Caki2 (cell line): ENCODE measurements at regions not wholly inside any gene's neighbourhood (a gene's known extent, or its start where the extent isn't known, plus 50 kb on each side); places are given as distances from the start of the nearest gene placed in this dataset.

Experiments used
- DNase-seq: peaks from one replicate; pipeline ENCODE4 v3.0.0-alpha.2; 2015; ENCODE audit warnings: low read depth
- in situ Hi-C: cut with HindIII; loops from 2 replicates; pipeline ENCODE4 v1.10.0; 2016; ENCODE audit warnings: low sequenced_read_pairs, low pct_unique_long_range_greater_than_20kb, mixed read lengths

DNA sequence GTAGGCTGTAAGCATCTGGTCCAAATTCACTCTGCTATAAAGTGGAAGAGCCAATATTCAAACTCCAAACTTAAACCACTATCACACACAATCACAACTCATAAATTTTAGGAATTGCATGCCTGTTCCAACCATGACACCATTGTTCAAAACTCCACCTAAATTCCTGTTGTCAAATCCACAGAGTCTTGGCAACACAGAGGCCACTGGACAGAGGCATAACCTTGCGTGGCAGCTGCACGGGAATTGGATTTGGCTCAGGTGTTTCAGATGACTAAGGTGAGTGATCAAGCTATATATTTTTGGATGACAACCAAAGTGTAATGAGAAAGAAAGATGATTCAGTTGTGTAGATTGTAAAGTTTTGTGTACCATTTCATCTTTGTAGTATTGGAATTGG lies 422.7 kb upstream of the TNP1 start:
- no peak for DNase-seq
- in situ Hi-C loops: no loop called here

DNA sequence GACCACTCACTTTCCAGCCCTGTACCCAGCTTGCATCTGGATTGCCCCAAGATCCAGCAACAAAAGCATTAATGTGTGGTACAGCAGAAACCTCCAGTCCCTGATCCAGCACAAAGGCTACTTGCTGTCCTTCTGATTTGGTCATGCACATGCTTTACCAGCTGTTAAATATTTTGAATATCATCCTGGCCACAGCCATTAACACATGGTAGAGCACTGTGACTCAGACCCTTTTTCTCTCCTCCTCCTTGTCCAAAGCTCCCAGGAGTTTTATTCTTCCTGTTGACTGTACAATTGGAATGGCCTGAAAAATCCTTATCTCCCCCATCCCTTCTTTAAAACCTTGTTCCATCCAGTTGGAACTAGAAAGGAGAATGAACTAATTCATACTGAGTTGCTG lies 419.7 kb upstream of the TNP1 start:
- peak; percentile 18 for DNase-seq
- in situ Hi-C loops: no loop called here

DNA sequence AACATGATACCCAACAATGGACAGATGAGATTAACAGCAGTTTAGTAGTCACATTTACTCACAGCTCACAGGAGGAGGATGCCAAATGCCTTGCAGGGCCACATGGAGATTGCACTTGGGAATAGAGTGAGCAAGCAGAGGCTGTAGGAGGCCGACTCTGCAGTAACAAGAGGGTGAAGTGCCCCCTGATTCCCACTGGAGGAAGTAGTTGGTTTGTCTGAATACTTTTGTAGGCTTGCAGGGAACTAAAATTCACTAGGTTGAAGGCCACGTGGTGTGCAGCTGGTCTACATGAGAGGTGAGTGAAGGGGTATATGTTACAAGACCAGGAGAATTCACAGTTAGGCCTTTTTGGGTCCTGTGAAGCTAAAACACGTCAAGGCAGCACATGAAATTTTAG lies 419.3 kb upstream of the TNP1 start:
- in situ Hi-C loops: no loop called here
- DNase-seq: no peak

DNA sequence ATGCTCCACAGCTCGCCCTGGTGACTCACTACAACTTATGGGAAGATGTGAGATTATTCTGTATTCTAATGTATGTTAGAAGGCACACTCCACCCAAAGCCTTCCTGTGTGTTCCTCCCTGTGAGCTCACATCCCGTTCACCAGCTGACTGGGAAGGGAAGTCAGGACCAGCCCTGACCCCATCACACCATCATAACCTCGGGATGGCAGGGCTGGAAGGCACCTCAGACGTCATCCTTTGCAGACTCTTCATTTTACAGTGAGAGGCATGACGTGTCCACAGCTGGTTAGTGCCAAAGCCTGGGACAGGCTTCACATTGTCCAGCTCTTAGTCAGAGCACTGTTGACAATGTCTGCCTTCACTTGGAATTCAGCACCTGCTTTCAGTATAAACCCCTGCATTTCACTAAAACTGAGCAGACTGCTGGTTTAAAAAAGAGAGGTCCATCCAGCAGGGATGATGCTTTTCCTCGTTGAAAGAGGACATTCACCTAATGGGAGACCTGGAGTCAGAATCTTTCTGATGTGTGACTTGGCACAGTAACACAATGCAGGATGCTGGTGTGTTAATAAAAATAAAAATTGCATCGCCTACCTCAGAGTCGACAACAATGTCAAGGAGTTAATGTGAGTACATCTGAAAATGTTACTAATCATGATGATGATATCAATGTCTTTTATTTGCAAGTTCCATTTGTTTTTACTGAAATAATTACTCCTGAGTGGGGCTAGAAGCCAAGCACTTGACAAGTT lies 418.0 kb upstream of the TNP1 start:
- in situ Hi-C loops: no loop called here
- DNase-seq: peak; percentile 11

DNA sequence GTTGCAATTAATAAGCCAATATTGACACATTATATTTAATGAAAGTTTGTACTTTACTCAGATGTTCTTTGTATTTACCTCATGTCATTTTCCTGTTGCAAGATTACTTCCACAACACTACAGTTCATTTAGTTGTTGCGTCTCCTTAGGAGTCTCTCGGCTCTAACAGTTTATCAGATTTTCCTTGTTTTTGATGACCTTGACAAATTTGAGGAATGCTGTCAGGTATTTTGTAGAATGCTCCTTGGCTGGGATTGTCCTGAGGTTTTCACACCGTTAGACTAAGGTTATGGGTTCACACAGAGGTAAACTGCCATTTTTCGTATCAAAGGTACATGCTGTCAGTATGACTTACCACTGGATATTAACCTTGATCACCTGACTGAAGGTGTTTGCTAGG lies 416.6 kb upstream of the TNP1 start:
- in situ Hi-C loops: no loop called here
- no peak for DNase-seq

DNA sequence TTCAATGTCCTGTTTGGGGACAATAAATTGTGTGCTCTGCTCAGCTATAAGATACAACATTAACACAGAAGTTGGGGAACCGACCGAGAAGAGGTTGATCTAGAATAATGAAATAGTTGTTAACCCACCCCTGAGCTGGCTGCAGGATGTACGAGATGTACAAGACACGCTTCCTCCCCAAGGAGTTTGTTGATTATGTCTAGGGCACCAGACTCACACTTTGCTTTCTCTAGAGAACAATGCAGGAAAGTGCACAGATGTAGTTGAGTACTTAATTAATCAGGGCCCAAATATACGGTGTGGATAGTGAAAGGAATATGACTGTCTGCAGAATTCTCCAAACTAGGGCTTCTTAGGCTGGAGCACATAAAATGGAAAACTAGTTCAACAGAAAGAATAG lies 415.2 kb upstream of the TNP1 start:
- in situ Hi-C loops: no loop called here

DNA sequence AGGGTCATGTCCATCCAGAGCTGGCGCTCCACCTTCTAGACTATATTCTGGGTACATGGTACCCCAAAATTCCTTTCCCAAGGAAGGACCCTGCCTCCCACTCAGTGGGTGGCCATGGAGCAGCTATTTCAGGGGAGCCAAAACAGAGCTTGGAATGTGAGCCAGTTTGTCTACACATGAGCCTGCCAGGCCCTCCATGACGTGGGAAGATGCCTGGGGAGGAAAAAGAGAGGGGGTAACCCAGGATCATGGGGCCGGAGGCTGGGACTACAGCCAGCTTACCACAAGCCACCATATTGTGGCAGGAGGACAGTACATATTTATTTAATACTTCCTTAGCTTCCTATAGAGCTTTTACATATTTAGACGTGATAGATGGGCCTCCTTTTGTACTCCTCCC lies 414.7 kb upstream of the TNP1 start:
- DNase-seq: no peak
- in situ Hi-C loops: no loop called here

More for the DNA sequence above, 415.2 kb upstream of the TNP1 start:
- DNase-seq: no peak

DNA sequence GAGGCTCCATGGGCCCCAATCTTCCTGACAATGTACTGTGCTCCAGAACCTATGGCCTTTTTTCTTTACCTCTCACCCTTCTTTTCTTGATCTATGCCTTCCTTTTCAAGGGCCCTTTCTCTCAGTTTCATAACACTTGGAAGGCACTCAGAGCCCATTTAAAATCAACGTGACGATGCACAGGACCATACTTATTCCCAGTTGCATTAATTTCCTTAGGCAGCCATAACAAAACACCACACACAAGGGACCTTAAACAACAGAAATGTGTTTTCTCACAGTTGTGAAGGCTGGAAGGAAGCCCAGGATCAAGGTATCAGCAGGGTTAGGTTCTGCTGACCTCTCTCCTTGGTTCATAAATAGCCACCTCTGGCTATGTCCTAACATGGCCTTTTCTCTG lies 414.0 kb upstream of the TNP1 start:
- in situ Hi-C loops: no loop called here
- no peak for DNase-seq

DNA sequence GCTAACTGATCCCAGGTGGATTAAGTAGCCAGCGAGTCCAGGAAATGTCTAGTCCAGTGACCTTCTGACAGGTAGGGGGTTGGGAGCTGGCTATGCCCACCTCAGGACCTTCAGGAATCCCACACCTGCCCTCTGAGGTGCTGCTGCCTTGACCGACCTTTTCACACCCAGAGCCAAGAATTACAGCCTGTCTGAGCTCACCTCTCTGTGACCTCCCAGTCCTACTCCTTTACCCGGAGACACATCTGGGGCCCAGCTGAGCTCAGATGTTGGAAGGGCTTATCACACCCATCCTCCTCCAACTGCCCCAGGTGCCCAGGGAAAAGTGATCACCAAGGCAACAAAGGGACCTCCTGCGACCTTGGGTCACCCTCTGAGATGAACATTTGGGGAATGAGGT lies 413.3 kb upstream of the TNP1 start:
- DNase-seq: no peak
- in situ Hi-C loops: no loop called here

DNA sequence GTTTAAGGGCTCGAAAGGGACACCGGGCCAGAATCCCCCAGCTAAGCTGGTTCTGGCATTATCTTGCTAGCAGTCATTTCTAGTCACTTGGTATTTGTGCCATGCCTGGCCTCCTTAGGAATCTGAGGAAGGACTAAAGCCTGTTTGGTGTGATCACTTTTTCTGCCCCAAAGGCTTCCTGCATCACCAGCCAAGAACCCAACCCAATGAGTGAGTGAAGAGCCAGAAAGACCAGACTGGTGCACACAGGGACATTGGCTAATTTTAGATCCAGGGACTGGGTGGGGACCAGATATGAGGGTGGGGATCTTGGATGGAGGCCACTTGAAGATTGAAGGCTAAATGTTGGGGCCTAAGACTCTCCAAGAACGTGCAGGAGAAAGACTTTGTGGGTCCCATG lies 411.9 kb upstream of the TNP1 start:
- in situ Hi-C loops: no loop called here
- DNase-seq: no peak

DNA sequence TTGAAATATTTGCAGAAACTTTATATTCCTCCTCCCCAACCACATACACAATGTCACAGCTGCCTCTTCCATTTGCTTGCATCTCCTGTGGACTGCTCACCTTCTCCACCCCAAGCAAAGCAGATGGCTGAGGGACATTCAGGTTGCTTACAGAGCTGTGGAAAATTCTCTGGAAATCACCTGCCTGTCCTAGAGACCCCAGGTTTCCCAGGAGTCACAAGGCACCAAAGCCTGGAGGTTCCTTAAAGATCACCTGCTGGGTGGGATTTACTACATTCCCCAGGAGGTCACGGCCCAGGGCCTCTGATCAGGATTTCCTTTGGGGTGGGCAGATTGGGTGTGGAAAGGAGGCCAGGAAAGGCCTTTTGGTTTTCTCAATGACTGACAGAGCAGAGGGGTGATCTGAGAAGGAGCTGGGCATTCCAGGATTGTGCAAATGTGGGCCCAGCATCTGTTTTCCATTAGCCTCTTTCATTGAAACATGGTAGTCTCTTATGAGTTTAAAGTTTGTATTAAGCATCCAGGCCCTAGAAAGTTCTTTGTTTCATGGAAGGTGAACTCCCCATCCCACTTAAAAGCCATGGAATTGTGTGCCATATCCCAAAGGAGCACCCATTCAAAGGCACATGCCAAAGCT lies 410.7 kb upstream of the TNP1 start:
- no peak for DNase-seq
- in situ Hi-C loops: no loop called here

DNA sequence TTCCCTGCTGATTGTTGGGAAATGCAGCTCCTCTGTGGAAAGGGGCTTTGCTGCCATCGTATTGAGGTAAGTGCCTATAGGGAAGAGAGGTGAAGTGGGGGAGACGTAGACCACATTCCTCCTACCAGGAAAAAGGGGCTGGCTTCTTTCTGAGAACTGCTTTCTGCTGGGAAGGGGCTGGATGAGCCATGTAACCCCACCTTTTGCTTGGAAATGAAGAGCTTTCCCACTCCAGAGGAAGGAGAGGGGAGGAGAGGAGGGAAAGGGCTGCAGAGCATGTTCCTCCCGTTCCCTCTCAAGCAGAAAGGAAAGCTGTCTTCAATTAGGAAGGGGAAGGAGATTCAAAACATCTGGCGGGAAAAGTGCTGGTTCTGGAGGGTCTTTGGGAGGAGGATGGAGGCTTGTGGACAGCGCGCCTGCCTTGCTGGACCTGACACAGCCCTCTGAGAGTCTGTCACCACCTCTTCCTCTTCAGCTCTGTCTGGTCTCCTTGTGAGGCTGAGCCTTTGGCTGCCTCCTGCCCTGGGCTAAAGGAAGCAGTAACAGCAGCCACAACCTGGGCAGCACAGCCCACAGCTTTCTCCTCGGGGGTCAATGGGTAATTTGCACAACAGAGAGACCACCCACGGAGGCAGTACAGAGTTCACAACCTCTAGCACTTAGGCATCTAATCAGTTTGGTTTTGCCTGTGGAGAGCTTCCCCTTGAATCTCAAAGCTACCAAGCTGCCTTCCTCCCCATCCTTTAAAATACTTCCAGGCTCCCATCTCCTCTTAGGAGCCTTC lies 410.0 kb upstream of the TNP1 start:
- in situ Hi-C loops: no loop called here

DNA sequence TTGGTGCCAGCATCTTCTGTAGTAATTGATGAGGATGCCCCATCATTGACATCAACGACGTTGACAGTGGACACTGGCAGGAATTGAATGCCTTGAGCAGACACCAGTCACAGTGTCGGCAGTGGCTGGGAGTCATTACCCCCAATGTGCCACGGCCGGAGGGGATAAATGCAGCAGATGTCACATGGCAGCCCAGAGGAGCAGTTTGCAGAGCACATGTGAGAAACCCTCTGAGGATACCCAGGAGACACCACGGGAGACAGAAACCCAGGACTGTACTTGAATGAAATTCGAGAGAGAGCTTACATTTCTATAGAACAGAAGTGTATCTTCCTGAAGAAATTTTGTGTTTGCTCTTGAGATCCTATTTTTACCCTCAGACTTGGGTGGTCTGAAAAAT lies 409.1 kb upstream of the TNP1 start:
- in situ Hi-C loops: no loop called here
- no peak for DNase-seq

More for the DNA sequence above, 410.0 kb upstream of the TNP1 start:
- no peak for DNase-seq

DNA sequence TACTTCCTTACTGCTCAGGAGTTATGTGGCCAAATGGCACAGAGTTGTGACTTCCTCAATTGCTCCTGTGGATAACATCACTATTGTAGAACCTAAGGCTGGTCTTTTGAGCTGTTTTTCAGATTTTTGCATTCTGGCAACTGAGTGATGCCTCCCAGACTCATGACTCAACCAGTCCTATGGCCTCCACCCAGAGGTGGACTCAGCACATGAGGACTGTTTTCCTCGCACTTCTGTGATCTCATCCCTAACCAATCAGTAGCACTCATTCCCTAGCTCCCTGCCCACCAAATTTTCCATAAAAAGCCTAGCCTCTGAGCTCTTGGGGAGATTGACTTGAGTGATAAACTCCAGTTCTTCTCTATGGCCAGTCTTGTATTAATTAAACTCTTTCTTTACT lies 407.9 kb upstream of the TNP1 start:
- DNase-seq: no peak
- in situ Hi-C loops: no loop called here

DNA sequence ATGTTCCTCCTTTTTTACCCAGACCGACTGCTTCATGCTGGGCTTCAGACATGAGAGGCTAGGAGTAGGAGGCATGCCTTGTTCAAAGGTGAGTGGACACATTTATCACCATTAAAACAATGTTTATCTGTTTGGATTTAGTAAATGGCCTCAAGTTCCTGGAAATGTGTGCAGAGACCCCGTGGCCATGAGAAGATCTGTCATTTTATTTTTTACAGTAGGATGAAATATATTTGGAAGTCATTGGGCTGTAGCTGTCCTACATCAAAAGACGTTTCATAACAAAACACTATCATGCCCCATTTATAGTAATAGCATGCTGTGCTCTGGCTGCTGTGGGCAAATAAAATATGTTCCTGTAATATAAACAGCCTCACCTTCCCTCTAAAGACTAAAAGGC lies 403.9 kb upstream of the TNP1 start:
- DNase-seq: no peak
- in situ Hi-C loops: no loop called here

DNA sequence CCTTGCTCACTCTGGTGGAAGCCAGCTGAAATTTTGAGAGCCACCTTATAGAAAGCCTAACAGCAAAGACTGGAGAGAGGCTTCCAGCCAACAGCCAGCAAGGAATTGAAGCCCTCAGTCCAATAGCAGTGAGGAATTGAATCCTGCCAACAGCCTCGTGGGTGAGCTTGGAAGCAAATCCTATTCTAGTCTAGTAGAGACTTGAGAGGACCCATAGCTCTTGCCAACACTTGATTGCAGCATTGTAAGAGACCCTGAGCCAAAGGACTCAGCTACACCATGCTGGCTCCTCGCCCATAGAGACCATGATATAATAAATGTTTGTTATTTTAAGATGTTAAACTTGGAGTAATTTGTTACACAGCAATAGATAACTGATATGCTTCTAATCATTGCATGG lies 403.0 kb upstream of the TNP1 start:
- in situ Hi-C loops: no loop called here
- DNase-seq: no peak

DNA sequence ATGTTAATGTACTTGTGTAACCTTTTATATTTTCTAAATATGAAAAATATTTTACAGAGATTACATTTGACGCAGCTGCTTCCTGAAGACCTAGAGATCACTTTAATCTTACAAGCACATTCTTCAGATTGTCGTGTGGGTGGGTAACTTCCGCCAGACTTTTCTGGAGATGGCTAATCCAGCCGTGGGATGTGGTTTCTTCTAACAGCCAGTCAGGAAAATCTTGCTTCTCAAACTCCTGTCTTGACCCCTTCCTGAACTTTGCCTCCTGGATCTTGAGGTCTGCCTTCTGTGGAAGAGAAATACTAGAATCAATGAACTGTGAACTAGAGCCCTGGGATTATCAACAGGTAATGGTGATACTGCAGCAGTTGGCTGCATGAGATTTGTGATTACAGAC lies 401.6 kb upstream of the TNP1 start:
- in situ Hi-C loops: no loop called here
- peak; percentile 56 for DNase-seq

DNA sequence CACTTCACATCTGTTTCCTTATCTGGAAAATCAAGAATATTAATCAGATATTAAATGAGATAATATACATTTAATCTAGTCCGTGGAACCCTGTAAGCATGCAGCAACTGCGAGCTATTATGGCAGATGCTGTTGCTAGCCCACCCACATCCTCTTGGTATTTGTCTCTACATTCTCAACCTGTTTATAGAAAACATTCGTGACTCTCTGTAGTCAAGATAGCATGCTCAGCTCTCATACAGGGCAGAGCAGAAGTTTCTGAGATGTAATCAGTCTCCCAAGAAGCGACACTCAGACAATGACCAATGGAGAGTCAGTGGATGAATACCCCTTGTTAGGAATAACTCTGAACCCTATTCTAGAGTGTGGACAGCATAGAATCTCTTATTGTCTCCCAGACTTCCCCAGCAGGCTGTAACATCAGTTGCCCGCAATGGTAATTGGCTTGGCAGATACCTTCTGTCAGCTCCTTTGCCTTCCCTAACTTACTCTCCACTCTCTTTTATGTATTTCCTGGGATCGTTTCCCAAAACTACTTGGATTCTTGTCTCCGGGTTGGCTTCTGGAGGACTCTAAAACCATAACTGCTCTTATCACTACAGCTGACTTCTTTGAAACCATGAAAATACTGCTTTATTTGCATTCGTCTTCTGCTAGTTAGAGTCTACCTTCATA lies 400.7 kb upstream of the TNP1 start:
- no peak for DNase-seq
- in situ Hi-C loops: no loop called here

DNA sequence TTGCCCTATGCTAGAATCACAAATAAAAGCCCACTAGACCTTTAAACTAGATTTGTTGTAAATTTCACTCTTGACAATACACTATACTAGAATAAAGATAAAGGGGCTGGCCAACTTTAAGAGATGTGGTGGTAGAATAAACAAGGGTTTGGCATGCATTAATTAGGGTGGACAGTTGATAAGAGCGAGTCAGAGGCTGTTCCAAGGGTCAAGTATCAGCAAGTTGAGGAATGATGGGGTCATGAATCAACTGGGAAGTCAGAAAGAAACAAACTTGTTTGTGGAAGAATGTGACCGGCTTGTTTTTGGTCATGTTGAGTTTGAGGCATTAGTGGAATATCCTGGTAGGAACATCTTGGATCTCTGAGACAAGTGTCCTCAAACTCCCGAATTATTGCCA lies 398.3 kb upstream of the TNP1 start:
- DNase-seq: no peak
- in situ Hi-C loops: no loop called here
